ENCODE measurements at regions not wholly inside any gene's neighbourhood (a gene's known extent, or its start where the extent isn't known, plus 50 kb on each side); places are given as distances from the start of the nearest gene placed in this dataset.
"Not testable (repeated sequence)": the region's sequence is repeated elsewhere in the genome, so short reads cannot be mapped to it uniquely, and the experiment has no call there.

DNA sequence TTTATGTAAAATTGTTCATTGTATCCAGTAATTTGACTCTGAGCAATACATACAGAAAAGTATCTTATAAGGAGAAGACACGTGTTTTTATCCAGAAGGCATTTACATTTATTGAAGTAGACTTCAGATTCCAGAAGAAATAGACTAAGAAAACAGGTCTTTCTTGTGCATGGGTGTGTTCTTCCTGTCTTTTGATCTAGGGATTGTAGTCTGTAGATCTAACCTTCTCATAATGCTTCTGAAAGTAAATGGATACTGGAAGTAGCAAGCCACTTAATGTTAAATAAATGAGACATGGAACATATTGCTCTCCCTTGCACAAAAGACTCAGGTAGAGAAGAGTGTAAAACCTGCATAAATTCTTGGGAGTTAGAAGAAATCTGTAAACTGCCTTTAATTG, 853.2 kb upstream of the B3GALT2 start:
- DNase-seq = no peak

DNA sequence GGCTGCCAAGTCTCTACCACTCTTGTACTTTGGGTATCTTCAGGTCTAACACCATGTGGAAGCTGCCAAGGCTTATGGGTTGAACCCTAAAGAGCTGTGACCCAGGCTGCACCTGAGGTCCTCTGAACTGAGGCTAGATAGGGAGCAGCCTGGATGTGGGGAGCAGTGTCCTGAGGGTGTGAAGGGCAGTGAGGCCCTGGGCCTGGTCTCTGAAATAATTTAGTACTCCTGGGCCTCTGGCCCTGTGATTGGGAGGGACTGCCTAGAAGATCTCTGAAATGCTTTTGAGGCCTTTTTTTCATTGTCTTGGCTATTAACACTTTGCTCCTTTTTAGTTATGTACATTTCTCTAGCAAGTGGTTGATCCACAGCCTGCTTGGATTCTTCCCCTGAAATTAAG, 847.2 kb upstream of the B3GALT2 start:
- DNase-seq = no peak

DNA sequence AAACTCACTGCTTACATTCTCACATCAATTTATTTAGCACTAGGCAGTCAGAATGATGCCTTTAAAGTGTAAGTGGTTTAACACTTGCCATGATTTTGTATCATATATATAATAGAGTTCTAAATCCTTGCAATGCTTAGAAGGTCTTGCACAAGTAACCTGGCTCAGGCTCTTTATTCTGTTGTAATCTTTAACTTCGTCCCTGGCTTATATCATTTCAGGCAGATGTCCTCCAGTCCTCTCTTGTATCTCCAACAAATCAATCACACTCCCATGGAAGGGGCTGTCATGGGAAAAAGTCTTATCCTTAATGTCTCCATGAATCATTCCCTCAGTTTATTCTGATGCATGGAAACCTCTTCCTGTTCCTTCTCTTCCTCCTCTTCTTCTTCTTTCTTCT, 841.6 kb upstream of the B3GALT2 start:
- no peak for DNase-seq

DNA sequence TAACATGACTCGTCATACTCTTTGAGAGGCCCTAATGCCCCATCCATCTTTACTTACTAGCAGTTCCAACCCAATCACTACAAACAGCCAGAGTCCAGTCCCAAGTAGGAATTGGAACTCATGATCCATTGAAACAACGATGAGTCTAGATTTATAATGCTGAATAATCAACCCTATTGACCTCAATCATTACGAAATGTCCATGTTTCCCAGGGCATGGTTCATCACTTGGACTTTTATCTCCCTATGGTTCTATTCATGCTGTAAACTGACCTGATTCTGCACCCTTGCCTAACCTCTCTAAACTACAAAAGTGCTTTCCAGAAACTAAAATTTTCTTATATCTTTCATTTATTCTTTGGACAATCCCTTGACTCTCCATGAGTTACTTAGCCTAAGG, 840.0 kb upstream of the B3GALT2 start:
- DNase-seq = no peak

DNA sequence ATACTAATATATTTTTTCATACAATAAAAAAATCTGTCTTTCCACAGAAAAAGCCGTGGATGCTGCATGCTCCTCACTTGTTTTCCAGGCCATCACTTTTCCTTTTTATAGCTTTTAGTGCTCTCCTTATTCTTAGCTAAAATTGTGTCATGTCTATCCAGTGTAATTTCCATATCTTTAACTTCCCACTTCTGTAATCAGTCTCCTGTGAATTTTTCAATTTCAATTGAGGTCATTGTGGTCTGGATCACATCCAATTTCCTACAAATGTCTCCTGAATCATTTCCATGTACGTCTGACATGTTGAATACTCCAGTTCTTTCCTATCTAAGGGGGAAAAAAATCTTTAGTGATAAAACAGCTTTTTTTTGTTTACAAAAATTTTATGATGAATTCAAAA, 838.2 kb upstream of the B3GALT2 start:
- no peak for DNase-seq

DNA sequence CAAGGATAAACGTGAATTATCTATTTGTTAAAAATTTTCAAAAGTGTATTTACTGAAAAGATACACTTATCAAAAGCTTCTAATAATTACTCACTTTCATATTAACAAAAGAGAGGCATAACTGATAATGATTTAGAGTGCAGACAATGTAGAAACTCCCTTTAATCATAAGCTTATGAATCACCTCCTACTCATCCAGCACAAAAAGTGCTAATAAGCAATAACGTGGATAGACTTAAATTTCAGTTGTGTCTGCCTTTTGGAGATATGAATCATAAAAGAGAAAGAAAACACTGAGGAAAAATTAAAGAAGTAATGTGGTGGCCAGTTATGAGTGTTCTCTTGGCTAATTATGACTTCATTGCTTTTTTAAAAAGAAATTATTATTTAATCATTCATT, 827.6 kb upstream of the B3GALT2 start:
- DNase-seq = no peak

DNA sequence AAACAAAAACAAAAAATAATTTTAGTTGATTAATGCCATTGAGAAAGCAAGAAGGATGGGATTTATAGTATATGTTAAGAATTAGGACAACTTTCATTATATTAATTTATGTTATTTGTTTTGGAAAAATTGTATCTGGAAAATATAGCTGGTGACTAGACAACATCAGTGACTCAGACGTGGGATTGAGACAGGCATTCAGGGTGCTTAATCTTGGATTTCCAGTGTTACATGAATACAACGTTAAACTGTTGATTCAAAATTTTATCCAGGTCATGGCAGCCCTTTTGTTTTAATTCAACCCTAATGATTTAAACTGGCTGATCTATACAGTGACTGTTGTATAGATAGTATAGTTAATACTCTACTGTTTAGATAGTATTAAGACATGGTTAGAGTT, 827.1 kb upstream of the B3GALT2 start:
- no peak for DNase-seq

DNA sequence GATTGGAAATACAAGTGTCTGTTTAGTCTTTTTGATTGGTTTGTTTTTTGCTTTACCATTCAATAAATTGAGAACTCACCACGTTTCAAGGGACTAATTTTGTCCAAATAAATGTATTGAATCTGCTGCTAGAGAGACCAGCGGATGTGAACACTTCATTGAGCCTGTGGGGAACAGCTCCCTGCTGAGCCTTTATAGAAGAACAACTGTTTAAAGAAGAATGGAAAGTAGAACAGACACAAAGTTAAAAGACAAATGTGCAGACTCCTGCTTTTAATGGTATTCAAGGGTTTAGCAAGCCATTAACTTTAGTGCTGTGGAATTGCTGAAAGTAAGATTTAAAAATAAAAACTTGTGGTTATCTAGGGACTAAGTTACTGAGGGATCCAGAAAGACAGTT, 817.7 kb upstream of the B3GALT2 start:
- DNase-seq = no peak

DNA sequence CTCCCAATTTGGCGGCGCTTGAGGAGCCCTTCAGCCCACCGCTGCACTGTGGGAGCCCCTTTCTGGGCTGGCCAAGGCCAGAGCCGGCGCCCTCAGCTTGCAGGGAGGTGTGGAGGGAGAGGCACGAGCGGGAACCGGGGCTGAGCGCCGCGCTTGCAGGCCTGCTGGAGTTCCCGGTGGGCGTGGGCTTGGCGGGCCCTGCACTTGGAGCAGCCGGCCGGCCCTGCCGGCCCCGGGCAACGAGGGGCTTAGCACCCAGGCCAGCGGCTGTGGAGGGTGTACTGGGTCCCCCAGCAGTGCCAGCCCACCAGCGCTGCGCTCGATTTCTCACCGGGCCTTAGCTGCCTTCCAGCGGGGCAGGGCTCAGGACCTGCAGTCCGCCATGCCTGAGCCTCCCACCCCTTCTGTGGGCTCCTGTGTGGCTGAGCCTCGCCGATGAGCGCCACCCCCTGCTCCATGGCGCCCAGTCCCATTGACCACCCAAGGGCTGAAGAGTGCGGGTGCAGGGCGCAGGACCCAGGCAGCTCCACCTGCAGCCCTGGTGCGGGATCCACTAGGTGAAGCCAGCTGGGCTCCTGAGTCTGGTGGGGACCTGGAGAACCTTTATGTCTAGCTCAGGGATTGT, 815.4 kb upstream of the B3GALT2 start:
- DNase-seq = not testable (repeated sequence)

DNA sequence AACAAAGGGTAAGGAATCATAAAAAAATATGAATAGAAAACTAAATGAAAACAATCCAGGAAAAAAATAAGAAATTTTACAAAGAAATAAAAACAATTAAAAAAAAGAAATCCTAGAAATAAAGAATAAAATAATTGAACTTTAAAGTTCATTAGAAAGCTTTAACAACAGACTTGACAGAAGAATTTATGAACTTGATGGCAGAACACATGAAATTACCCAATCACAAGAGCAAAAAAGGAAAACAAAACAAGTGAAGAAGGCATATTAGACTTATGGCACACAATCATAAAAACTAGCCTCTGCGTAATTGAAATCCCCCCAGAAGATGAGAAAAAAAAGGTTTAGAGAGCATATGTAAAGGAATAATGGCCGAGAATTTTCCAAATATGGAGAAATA, 802.5 kb upstream of the B3GALT2 start:
- no peak for DNase-seq

DNA sequence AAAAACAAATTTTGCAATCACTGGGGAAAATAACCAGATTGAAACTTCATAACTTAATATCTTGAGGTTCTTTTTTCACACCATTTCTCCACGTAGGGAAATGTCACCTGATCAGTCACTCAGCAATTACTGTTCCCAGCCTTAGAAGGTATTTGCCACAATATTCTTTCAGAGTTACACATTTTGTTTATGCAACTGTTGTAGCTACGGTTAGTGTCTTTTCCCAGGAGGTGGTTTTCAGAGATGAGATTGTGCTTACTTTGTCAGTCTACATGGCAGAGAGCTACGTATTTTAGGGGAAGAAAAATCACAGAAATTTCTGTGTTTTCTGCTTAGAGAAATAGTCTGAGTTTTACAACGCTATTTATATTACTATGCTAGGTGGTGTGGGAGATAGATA, 792.8 kb upstream of the B3GALT2 start:
- DNase-seq = no peak

DNA sequence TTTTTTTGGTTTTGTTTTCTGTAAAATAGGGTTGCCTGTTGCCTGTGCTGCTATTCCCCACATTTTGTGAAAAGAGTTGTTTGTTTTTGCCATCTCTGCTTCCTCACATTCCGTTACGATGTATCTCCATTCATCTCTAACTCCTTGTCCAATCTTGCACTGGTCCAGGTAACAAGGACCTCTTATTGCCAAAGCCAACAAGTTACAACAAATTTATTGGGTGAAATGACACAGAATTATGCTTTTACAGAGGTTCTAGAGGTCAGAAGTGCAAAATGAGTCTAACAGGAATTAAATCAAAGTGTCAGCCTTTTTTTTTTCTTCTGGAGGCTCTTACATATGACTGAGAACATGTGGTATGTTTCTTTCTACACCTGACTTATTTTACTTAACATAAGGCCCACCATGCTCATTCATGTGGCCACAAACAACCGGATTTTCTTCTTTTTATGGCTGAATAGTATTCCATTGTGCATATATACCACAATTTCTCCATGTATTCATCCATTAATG, 787.9 kb upstream of the B3GALT2 start:
- no peak for DNase-seq

DNA sequence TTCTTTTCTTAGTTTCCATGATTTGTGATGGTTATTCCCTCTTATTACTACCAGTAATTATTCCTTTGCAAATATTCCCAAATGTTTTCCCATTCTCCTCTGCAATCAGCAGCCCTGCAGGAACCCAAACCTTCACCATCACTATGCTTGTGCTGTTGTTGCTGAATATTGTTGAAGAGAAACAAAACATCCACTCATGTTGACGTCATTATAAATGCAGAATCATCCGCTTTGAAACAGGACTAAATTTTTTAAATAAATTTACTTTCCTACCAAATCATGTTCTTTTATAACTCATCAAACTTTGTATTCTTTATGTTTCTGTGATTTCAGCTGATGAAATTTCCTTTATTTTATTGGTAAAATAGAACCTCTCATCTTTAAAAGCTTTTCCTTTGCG, 787.0 kb upstream of the B3GALT2 start:
- no peak for DNase-seq

DNA sequence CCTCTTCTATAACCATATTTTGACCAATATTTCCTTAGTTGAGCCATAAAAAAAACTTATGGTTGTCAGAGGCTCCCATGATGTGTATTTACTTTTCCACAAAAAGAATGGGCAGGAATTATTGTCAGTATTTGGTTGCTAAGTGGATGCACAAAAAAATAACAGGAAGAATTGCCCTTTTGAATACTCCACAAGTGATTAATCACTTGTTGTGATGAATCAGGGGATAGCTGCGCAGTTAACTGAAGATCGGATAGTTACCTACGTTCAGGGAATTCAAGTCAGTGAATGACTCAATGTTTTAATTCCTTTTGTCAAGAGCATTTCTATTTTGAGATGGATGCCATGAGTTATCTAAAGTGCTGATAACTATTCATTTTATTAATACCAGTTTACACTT, 785.2 kb upstream of the B3GALT2 start:
- DNase-seq = no peak

DNA sequence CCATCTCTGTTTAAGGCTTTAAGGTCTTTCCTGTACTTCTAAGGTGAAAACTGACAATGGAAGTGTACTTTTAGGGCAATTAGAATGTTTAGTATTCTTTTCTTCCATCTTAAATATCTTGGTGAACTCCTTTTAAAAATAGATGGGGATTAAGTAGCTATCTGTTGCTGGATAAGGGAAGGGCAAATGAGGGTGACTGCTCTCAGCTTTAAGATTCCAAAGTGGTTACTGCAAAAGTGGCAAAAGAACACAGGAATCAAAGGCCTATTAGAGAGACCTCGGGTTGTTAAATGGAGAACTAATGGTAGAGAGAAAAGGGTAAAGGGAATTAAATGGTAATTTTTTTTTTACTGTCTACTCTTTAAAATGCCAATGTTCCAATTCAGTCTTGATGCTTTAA, 774.1 kb upstream of the B3GALT2 start:
- DNase-seq = no peak

DNA sequence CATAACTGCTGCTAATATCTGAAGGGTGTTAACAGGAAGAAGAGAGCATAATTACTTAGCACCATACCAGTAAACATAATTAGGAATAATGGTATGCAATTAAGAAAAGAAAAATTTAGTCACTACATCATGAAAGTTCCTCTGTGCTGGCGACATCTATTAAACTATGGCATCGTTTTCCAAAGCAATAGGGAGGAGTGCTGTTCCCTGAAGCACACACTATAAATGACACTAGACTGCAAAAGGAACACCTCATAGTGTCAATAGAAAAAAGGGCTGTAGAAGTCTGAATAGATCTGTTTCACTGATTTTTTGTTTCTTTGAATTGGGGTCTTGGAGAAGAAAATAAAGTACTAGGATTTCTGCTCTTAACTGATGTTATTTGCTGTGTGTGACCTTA, 773.6 kb upstream of the B3GALT2 start:
- DNase-seq = no peak

DNA sequence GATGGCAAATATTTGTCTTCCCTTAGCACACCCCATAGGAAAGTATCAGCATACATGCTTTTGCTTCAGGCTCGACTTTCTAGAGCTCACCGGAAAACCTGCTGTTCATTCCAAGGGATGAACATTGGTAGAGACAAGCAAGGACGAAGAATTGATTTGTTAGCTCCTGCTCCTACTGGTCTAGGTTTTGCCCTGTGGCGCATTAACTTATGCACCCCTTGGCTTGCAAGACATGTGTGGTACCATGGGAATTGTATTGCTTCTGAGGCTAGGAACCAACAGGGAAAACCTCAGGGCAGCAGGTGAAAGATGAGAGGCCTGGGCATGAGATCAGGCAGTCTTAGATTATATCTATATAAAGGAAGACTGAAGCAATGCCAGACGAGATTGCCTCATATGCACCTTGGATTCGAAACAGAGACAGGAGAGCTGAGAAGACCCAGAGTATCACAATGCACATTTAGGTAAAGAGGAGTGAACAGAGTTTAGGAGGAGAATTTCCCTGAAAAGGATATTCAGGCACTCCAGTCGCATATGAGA, 771.2 kb upstream of the B3GALT2 start:
- no peak for DNase-seq

DNA sequence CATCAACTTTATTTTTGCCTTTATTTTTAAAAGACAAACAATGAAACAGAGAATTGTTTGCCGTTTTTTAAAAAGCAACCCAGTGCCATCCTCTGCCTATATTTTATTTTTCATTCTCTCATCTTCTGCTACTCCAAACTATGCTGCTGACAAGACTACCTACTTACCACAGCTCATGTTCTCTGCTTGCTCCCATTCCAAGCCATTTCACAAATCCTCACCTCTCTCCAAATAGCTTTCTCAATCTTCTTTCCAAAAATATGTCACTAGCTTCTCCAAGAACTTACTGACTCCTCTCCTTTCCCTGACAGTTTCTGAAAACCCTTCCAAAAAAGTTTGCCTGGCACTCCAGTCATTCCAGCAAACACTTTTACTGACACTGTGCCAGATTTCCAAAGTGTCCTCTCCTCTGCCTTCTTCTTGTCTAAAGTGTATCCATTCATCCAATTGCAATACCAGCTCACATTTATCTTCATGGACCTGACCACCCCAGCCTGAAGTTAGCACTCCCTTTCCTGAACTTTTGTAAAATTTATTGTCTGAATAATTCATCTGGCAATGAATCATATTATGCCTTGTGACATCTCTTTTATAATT, 766.5 kb upstream of the B3GALT2 start:
- DNase-seq = no peak

DNA sequence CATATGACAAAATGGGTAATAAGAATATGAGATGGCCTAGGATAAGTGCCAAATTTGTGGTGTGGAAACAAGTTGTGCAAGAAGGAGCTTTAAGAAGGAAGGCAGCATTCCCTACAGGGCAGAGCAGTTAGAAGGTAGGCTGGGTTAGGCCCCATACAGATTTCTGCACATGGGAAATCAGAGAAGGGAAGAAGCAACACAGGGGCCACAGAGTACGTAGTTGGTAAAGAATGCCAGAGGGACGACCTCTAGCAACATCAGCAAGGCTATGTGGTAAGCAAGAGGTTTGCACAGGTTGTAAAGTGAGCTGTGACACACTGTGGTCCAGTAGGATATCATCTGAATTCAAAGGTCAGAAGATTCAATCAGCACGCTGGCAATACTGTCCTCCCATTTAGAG, 765.6 kb upstream of the B3GALT2 start:
- DNase-seq = no peak

DNA sequence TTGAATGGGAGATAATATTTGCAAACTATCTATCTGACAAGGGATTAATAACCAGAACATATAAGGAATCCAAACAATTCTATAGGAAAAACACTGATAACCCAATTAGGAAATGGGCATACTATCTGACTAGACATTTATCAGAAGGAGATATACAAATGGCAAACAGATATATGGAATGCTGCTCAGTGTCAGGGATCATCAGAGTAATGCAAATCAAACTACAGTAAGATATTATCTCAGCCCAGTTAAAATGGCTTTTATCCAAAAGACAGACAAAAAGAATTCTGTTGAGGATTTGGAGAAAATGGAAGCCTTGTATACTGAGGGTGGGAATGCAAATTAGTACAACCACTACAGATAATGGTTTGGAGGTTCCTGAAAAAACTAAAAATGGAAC, 758.0 kb upstream of the B3GALT2 start:
- no peak for DNase-seq

DNA sequence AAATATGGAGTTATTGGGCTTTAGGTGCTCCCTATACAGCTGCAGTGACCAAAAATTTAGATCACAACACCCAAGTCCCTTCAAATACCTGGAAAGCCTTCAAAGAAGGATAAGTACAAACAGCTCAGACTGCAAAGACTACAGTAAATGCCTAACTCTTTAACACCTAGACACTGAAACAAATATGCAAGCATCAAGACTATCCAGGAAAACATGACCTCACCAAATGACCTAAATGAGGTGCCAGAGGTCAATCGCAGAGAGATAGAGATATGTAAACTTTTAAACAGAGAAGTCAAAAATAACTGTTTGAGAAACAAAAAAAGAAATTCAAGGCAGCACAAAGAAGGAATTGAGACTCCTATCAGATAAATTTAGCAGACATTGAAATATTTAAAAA, 753.8 kb upstream of the B3GALT2 start:
- DNase-seq = no peak

DNA sequence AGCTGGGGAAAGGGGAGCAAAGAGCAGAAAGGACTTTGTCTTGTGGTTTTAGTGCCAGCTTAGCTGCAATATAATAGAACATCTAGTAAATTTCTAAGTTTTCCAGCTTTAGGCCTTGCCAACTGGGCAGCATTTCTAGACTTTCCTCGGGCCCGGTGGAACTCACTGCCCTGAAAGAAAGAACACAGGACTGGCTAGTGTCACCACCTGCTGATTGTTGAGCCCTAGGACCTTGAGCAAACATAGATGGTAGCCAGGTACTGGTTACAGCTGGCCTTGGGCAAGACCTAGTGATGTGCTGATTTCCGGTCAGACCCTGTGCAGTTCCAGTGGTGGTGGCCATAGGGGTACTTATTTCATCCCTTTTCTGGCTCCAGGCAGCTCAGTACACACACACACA, 753.2 kb upstream of the B3GALT2 start:
- no peak for DNase-seq

DNA sequence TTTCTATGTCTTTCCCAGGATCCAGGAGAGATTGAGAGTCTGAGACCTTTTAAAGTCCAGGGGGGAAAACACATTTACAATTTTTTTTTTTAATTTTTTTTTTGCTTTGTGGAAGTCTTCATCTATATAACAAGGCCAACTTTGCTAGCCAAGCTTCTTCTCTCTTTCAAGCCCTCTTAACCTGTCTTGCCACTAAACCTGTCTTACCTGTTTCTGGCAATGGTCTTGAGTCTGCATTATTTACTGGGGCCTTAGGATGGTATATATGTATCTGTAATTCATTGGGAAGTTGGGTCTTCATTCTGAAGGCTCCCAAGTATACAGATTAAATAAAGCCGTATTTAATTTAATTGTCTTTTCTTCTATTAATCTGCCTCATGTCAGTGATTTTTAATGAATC, 750.9 kb upstream of the B3GALT2 start:
- no peak for DNase-seq

DNA sequence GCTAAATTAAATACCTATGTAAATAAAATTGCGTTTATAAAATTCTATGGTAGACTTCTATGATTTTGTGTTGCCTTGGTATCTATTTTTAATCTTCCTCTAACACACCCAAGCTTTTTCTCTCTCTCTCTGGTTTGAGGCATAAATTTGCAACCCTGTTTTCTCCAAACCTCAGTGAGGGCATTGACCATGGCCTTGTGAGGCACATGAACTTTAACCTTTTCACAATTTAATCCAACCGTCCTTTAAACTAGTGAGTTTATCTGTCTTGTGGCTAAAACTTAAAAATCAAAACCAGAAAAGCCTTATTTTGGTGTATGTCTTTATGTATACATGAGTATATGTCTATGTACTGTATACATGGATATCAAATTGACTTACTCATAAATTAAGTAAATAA, 746.6 kb upstream of the B3GALT2 start:
- DNase-seq = no peak

DNA sequence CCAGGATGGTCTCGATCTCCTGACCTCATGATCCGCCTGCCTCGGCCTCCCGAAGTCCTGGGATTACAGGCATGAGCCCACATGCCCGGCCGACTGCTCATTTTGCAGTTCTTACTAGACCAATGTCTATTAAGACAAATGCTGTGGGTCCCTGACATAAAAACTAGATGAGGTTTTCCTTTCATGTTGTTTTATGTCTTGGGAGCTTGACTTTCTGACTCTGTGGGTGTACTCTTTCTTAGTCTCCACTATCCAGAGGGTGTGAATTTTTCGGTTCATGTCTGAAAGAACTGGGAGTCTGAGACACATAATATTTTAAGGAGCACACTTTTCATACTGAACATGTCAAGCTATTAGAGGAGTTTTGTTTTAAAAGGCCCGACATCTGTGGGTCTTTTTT, 744.9 kb upstream of the B3GALT2 start:
- no peak for DNase-seq
